ENCODE measurements at regions not wholly inside any gene's neighbourhood (a gene's known extent, or its start where the extent isn't known, plus 50 kb on each side); places are given as distances from the start of the nearest gene placed in this dataset.
"Not testable (repeated sequence)": the region's sequence is repeated elsewhere in the genome, so short reads cannot be mapped to it uniquely, and the experiment has no call there.

DNA sequence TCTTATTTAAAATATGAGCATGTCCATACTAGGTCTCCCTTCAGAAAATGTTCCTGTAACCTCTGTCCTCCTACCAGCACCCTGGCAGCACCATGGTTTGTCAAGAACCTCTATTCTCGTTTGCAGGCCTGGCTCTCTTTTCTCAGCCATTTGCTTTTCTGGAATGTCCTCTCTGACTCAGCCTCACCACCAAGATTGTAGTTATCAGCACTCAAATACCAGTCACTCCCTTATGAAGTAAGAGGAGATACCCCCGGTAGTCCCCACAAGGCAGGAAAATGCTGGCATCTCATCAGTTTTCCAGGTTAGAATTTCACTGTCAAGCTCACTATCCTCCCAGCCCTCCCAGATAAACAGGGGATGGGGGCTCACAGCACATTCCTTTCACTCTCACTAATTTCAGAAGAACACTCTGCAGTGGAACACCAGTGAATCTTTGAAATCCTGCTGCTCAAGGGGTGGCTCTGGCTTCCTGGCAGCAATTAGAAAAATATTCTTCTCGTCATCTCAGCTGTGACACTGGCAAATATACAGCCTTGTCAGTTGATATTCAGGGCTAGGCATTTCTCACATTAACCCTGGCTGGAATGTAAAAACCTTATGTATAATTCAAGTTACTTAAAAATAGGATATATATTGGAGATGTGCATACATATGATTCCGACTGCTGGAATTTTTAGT is 129.2 kb downstream of the TBX18 start:
- DNase-seq = no peak

DNA sequence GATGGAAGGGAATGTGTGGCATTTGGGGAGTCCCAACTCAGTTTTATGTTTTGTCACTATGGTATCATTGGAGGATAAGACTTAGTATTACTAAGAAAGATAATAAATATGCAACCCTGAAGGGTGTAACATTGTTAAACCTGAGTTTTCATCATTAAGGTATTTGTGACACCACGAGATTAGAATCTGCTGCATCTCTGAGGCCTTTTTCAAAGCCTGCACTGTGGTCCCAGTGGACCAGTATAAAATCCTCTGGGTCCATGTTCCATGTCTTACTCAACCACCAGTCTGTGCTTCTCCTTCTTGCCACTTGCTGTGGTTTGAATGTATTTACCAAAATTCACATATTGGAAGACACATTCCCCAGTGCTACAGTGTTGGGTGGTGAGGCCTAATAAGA is 130.6 kb downstream of the TBX18 start:
- DNase-seq = no peak

DNA sequence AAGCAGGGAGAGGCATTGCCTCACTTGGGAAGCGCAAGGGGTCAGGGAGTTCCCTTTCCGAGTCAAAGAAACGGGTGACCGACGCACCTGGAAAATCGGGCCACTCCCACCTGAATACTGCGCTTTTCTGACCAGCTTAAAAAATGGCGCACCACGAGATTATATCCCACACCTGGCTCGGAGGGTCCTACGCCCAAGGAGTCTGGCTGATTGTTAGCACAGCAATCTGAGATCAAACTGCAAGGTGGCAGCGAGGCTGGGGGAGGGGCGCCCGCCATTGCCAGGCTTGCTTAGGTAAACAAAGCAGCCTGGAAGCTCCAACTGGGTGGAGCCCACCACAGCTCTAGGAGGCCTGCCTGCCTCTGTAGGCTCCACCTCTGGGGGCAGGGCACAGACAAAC is 137.9 kb downstream of the TBX18 start:
- not testable (repeated sequence) for DNase-seq

DNA sequence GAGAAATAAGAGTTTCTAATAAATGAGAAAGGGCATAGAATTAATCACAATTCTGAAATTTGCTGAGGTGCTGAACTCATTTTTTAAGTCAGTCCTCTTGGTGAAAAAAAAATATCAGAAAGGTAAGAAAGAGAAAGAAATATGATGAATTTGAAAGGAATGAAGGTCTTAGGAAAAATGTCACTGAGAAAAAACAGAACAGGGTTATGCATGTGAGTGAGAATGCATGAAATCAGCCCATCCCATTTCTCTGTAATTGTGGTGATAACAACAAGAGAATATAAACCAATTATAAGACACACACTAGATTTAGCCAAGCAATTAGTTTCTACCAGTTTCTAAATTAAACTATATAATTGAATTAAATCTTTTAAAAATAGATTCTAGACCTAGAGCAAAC is 138.9 kb downstream of the TBX18 start:
- DNase-seq = no peak

DNA sequence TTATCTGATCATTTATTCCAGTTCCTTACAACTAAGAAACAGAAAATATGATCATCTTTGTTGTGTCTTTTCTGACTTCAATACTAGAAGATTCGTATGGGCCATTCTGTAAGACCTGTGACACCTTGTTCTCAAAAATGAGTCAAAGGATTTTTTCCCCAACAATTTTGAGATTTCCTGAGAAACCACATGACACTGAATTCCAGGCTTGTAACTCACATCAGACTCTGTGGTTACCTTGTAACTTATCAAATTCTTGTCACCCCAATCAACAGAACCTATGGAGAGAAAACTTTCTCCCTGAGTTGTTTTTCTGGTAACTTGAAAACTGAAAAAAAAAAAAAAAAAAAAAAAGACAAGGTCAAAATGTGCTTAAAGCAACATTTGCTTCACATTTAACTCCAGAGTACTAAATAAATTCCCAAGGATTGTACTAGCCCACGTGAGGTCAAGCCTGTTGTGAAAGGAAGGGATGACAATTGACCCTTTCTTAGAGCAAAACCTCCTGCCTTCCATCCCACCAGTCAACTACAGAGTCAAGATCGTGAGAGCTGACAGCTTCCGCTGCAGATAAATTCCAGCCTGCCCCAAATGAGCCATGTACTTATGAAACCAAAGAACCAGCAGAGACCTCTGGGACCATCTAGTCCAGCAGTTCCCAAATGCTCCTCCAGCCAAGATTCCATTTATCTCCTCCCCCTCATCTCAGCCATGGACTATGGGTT is 140.3 kb downstream of the TBX18 start:
- DNase-seq = no peak

DNA sequence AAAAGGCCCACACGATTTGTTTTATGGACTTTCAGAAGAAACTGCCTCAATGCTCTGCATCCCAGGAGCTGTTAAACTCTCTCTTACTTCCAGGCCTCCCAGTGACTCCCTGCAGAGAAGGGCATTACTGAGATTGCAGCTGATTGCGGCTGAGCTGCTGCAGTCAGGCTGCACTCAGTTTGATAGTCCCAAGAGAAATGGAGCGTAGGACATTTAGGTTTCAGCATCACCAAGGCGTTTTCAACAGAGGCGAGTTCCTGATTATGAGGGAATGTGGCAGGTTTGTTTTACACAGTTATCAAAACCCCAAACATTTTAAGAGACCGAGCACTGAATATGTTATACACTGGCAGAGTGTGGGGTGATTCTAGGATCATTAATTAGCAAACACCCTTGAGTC is 145.6 kb downstream of the TBX18 start:
- DNase-seq = peak; percentile 67

DNA sequence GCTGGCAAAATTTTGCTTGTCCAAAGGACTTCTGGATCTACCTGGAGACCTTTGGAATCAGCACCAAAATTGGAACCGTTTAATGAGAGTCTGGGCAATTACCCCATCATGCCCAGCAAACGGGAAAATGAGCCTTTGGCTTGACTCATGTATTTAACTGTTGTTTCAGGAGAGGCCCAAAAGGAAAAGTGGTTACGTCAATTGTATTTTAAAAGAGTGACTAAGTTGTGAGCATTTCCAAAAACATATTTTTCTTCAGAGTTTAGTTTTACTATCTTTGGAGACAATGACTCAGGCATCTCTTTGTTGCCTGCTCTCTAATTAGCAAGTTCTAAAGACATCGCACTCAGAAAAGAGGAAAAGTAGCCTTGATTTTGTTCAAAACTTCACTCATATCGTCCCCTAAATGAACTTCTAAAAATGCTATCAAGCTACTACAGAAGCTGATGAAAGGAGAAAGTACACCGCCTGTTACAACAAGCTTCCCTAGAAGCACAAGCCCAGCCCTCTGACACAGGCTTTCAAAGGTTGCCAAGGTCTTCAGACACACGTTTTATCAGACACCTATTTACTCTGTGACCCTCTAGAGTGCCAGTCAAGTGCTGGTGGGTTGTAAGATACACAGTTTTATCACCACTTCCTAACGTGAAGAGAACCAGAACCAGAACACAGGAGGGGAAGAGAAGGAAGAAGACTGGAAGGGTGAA is 146.2 kb downstream of the TBX18 start:
- no peak for DNase-seq

DNA sequence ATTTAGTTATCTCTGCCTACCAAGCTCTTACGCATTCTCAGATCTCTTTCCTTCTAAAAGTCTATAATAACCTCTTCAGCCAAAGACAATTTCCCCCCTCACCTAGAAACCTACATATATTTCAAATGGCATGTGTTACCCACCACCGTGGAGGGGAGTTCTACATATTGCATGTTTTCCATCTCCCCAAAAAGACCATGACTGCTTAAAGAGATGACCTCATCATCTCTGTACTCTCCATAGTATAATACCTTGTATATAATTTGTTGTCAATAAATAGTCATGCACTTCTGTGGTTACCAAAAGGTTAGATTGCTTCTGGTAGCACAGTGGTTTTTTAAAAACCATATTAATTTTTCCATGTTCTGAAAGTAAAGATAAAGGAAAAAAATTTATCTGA is 148.4 kb downstream of the TBX18 start:
- DNase-seq = no peak

DNA sequence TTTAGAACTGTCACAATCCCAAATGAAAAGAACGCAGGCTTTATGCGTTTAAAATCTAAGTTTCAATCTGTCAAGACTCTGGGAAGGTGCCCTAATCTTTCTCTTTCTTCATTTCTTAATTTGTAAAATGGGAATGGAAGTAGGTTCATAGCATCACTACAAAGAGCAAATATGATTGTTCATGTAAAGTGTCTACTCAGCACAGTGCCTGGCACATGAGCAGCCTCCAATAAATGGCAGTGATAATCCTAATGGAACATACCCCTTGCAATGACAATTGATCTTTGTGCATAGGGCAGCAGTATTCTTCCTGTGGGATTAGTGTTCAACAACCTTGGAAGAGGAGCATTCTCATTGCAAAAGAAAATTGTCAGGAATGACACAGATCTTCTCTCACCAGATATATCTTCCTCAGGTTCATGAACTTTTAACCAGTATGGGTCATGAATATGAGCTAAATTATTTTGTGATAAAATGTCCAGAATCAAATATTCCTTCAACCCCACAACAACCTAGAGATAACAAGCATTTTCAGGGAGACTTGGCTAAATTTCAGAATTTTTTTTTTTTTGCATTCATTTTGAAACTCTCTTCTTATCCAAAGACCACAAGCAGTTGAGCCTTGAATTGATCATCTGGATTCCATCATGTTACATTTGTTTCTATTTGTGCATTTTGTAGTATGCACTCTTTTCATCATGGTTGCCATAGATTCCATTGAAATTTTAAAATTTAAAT is 149.1 kb downstream of the TBX18 start:
- no peak for DNase-seq

DNA sequence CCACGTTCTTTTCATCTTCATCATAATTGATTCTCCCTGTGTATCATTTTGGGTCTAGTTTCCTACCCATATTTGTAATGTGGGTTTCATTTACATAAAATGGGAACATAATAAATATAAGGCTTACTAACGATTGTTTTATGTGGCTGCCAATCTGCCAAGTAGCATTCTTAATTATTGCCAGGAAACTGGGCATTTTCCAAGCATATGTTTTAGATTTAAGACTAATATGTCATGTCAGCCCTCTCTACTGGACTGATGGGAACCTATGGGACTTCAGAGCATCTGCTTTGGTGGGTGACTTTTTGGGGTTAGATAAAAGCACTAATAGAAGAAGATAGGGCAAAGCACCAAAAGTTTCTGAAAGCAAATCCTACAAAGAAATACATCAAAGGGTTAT is 157.5 kb downstream of the TBX18 start:
- no peak for DNase-seq

DNA sequence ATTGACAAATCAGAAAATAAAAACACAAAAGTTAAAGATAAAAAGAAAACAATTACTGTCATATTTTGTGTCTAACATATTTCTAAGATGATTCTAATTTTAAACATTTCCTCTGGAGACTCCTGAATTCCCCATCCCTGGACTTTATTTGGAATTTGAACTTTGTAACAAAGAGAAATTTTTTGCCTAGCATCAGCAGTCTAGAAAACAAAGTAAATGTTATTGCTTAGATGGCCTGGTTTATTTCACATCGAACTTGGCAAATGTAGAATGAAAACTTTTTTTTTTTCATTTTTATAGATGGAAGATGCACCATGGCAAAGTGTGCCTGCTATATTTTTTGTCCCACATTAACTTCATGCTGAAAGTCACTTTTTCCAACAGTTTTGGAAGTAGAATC is 159.1 kb downstream of the TBX18 start:
- DNase-seq = no peak

DNA sequence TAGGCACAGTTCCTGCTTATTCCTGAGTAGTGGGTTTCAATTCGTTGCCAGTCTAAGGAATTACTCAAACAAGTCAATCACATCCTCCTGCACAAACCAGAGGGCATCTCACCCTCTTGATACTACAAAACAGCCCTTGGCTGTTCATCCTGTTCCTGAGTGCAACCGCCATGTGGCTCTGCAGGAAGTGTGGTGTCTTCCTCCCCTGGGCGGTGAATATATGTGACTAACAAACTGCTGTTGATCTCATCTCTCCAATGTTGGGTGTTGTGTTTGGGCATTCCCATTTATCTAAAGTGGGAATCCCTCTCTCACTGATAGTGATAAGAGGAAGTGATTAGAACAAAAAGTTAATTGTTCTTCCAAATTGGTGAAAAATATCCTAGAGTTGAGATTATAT is 163.0 kb downstream of the TBX18 start:
- no peak for DNase-seq

DNA sequence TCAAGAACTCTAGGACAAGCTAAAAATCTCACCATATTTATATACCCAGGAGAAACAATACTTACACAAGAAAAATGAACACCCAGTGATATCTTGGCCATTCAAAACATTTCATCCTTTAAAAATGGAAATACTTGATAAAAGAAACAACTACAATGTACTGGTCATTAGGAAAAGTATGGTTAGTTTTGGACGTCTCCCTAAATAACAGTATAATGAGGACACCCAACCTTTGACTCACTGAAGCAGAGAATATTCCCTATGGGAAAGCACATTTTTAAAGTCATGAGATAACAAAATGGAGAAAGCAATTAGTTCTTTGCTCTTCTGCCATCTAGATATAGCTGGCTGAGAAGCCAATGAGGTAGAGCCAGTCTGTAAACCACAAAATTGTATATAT is 164.4 kb downstream of the TBX18 start:
- no peak for DNase-seq

DNA sequence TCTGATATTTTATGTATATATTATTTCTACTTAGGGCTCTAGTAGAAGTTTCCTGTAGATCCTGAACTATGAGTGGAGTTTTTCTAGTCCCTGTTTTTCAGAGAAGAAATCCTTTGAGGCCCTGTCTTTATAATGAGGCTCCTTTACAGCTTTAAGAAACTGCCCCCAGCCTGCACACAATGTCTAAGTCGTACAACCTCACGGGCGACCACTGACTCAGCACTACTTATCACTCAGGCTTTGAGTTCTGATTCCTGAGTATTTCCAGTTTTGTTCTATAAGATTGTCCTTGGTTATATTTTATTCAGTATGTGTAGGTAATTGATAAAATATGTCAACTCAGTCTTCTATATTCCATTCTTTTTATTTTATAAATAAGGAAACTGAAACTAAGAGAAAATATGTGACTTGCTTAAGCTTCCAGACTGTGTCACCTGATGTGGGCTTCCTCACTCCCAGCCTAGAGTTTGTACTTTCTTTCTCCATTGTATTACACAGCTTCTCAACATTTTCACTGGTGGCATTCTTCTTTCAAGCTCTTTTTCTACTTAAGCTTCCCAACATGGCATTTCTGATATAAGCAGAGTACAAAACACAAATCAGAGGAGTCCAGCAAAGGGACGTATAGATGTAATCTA is 167.0 kb downstream of the TBX18 start:
- no peak for DNase-seq

DNA sequence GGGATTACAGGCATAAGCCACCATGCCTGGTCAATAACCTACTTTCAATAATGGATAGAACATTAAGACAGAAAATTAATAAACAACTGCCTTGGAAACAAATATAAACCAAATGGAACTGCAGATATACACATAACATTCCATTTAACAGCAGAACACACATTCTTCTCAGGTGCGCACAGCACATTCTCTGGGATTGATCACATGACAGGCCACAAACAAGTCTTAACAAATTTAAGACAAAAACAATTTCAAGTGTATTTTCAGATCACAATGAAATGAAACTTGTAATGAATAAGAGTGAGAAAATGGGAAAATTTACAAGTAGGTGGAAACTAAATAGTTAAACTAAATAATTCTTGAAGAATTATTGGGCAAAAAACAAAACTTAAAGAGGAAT is 167.9 kb downstream of the TBX18 start:
- no peak for DNase-seq

DNA sequence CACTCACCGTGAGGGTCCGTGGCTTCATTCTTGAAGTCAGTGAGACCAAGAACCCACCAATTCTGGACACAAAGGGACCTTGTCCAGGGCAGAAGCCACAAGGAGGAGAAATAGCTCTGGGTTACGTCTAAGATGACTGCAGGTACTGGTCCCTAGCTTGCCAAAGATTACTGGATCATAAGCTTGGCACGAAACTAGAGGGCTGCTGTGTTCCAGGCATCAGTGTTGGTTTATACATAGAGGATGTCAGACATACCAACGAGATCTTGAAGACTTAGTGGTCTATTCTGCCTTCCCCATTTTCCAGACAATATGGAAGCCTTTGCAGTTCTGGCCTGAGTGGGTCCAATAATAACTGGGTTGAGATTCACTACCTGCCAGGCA is 175.7 kb downstream of the TBX18 start:
- no peak for DNase-seq

DNA sequence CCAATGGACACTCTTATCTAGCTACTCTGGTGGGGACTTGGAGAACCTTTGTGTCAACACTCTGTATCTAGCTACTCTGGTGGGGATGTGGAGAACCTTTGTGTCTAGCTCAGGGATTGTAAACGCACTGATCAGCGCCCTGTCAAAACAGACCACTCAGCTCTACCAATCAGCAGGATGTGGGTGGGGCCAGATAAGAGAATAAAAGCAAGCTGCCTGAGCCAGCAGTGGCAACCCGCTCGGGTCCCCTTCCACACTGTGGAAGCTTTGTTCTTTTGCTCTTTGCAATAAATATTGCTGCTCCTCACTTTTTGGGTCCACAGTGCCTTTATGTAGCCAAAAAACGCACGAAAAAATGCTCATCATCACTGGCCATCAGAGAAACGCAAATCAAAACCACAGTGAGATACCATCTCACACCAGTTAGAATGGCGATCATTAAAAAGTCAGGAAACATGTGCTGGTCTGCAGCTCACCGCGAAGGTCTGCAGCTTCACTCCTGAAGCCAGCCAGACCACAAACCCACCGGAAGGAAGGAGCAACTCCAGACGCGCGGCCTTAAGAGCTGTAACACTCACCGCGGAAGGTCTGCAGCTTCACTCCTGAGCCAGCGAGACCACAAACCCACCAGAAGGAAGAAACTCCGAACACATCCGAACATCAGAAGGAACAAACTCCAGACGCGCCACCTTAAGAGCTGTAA is 176.3 kb downstream of the TBX18 start:
- not testable (repeated sequence) for DNase-seq

DNA sequence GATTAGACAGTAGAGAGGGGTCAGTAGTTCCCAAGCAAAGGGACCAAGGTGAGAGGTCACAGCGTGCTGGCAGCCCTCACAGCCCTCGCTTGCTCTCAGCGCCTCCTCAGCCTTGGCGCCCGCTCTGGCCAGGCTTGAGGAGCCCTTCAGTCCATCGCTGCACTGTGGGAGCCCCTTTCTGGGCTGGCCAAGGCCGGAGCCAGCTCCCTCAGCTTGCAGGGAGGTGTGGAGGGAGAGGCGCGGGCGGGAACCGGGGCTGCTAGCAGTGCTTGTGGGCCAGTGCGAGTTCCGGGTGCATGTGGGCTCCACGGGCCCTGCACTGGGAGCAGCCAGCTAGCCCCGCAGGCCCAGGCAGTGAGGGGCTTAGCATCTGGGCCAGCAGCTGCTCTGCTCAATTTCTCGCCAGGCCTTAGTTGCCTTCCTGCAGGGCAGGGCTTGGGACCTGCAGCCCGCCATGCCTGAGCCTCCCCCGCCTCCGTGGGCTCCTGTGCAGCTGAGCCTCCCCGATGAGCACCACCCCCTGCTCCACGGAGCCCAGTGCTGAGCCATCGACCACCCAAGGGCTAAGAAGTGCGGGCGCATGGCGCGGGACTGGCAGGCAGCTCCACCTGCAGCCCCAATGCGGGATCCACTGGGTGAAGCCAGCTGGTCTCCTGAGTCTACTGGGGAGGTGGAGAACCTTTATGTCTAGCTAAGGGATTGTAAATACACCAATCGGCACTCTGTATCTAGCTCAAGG is 177.0 kb downstream of the TBX18 start:
- not testable (repeated sequence) for DNase-seq

DNA sequence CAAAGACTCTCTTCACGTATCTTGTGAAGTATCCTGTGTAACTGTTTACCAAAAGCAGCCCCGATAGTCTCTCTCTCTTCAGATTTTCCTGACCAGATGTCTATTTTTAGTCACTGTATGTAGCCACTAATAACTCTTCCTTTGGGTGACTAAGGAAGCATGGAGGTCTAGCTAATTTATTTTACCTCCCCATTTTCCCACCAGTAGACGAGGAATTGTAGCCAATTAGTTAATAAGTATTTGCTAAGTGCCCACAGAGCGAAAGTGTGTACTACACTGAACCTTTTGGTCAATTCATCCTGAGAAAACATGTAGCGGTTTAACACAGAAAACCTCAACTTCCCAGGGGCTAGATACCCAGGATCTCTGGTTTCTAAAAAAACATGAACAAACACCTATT is 180.6 kb downstream of the TBX18 start:
- no peak for DNase-seq

DNA sequence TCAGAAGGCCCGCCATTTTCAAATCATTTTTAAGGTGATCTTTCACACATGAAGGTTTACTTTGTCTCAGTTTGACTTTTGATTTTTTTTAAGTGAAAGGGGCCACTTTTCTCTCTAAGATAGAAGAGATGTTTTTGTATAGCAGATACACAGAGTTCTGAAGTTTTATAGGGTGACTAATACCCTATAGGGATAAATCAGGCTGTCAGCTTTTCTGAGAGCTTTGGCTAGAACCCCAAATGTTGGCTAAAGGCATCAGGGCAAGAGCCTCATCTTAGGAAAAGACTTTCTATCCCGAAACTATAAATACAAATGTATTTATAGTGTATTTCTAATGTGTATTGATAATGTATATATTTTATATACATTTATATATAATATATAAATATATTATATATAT is 181.4 kb downstream of the TBX18 start:
- no peak for DNase-seq

DNA sequence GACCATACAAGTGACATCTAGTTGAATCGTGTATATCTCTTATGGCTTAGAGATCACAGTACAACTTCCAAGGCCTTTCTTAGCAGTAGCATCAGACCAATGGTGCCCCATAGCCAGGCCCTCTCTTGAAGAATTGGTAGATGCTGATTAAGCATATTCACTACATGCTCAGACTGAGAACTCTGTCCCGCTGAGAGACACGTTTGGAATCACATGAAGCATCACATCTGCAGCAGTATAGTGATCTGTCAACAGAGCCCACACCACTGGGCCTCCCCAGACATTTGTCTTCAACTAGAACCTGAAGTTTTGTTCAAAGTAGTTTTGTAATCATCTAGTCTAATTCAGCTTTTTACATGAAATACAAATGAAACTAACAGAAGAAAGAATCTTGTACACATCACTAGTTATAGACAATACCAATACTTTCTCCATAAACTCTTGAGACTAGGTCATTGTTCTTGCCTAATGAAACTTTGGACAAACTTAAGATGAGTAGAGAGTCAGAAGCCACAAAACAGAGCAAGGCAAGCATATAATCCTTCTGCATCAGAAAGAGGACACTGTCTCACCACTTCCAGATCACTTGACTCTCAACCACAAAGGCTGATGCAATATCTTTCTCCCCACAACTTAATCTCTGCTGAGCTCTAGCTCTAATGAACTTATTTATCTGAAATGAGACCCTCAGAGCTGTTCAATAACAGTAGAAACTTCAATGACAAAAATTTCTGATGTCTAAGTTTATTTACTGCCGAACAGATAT is 182.7 kb downstream of the TBX18 start:
- DNase-seq = no peak

All from eye (tissue), 1 donor.